Vagina (tissue), 2 donors: ENCODE measurements at regions not wholly inside any gene's neighbourhood (a gene's known extent, or its start where the extent isn't known, plus 50 kb on each side); places are given as distances from the start of the nearest gene placed in this dataset.

ENCODE experiments used
- DNase-seq, 2 donors: peaks; one replicate each; pipeline ENCODE4 v3.0.0-alpha.2; 2017; ENCODE audit errors: extremely low spot score in 2 of 2
- H3K27ac ChIP-seq: fragments of 200-600 bp; sonication (generic); one replicate; pipeline ENCODE4 v1.5.1; 2019
- H3K27me3 ChIP-seq: fragments of 200-600 bp; sonication (generic); one replicate; pipeline ENCODE4 v1.5.1; 2019
- H3K36me3 ChIP-seq, 2 donors: fragments of 200-600 bp; sonication (generic); one replicate each; pipeline ENCODE4 v1.5.1; 2017 to 2019
- H3K4me1 ChIP-seq: fragments of 200-600 bp; sonication (generic); one replicate; pipeline ENCODE4 v1.5.1; 2019
- H3K4me3 ChIP-seq, 2 donors: fragments of 200-600 bp; sonication (generic); 1 replicate in 1 of 2; 2 replicates in 1 of 2; pipeline ENCODE4 v1.5.1; 2016 to 2019
- H3K9me3 ChIP-seq: fragments of 200-600 bp; sonication (generic); one replicate; pipeline ENCODE4 v1.5.1; 2019
- POLR2A ChIP-seq, 2 donors: fragments of 450-650 bp; IDR thresholded peaks; one replicate each; pipeline ENCODE4 v1.6.1; 2017; ENCODE audit warnings: antibody characterized with exemption in 2 of 2, mild to moderate bottlenecking in 2 of 2, moderate library complexity in 2 of 2
- POLR2AphosphoS5 ChIP-seq, 2 donors: sonication (generic); formaldehyde crosslinking; IDR thresholded peaks; one replicate each; pipeline ENCODE4 v1.9.0; 2017; ENCODE audit warnings: antibody characterized with exemption in 2 of 2, mild to moderate bottlenecking in 2 of 2, low read depth in 1 of 2; ENCODE audit not compliant: insufficient read depth in 1 of 2
- intact Hi-C: fragments of 100-400 bp; cut with DNase I; formaldehyde crosslinking; loops from one replicate; pipeline ENCODE4 v1.15.1; 2023
- TF ChIP-seq, protein P1 (sequence below), 3 experiments: fragments of 450-650 bp in 2 of 3; fragments of 200-600 bp in 1 of 3; sonication (generic) in 1 of 3; IDR thresholded peaks; one replicate each; pipeline ENCODE4 v1.5.1; 2017 to 2019; ENCODE audit warnings: antibody characterized with exemption in 3 of 3, mild to moderate bottlenecking in 2 of 3, moderate library complexity in 2 of 3

DNA sequence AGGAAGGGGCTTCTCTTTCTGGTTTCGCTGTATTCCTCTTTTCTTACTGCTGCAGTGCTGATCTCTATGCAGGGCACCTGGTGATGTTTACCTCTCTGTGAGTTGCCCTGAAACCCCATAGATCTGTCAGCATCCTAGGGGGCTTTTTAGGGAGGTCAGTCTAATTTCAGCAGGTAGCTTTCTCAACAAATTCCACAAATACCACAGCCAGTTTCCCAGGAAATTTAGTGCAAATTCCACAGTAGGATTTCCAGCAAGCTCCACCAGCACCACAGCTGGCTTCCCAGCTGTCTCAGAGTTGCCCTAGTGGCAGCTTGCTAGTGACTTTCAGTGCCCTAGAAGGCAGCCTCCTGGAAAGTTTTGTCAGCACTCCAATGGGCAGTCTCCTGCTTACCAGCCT, 379.1 kb upstream of the SMC2 start:
- intact Hi-C loops = no loop called here
- no peaks in the 10 kb centered on the region for H3K27me3 ChIP-seq
- TF ChIP-seq, protein P1, sequence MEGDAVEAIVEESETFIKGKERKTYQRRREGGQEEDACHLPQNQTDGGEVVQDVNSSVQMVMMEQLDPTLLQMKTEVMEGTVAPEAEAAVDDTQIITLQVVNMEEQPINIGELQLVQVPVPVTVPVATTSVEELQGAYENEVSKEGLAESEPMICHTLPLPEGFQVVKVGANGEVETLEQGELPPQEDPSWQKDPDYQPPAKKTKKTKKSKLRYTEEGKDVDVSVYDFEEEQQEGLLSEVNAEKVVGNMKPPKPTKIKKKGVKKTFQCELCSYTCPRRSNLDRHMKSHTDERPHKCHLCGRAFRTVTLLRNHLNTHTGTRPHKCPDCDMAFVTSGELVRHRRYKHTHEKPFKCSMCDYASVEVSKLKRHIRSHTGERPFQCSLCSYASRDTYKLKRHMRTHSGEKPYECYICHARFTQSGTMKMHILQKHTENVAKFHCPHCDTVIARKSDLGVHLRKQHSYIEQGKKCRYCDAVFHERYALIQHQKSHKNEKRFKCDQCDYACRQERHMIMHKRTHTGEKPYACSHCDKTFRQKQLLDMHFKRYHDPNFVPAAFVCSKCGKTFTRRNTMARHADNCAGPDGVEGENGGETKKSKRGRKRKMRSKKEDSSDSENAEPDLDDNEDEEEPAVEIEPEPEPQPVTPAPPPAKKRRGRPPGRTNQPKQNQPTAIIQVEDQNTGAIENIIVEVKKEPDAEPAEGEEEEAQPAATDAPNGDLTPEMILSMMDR (IDR thresholded peaks at IDR 0.05) = no peak
- no peak for TF ChIP-seq POLR2A (IDR thresholded peaks at IDR 0.05)
- no peak for TF ChIP-seq POLR2AphosphoS5 (IDR thresholded peaks at IDR 0.05; ENCODE audit: insufficient read depth in 1 of 2, low read depth in 1 of 2)

DNA sequence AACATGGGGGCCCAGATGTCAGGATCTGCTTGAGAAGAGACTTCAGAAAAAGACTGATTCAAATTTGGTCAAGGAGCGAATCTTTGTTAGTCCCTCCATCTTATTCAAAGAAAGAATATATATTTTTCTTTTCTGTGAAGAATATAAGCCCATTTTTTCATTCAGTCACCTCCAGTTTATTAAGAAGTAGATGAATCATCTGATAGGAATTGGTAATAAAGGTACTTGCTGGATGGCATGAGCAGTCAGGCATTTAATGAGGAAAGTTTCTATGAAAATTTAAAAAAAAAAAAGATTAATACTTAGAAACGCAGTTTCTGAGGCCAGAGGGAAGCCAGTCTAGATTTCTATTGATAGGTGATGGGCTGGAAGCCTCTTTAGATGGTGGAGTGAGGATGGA, 373.1 kb upstream of the SMC2 start:
- Histone ChIP-seq H3K27me3 (no peaks in the 10 kb centered on the region), H3K4me1 (no peaks in the 10 kb centered on the region), H3K9me3 (no peaks in the 10 kb centered on the region), H3K4me3 (no peak overlapping the region), H3K27ac (no peak overlapping the region), H3K36me3 (no peaks in the 10 kb centered on the region)
- intact Hi-C loops = no loop called here
- no peak for DNase-seq
- TF ChIP-seq, protein P1 (IDR thresholded peaks at IDR 0.05) = no peak
- no peak for TF ChIP-seq POLR2AphosphoS5 (IDR thresholded peaks at IDR 0.05; ENCODE audit: insufficient read depth in 1 of 2, low read depth in 1 of 2)
- TF ChIP-seq POLR2A (IDR thresholded peaks at IDR 0.05) = no peak

More for the DNA sequence above, 379.1 kb upstream of the SMC2 start:
- Histone ChIP-seq H3K9me3 (no peaks in the 10 kb centered on the region), H3K36me3 (no peaks in the 10 kb centered on the region), H3K27ac (no peak overlapping the region), H3K4me1 (no peaks in the 10 kb centered on the region), H3K4me3 (no peak overlapping the region)
- DNase-seq = no peak

DNA sequence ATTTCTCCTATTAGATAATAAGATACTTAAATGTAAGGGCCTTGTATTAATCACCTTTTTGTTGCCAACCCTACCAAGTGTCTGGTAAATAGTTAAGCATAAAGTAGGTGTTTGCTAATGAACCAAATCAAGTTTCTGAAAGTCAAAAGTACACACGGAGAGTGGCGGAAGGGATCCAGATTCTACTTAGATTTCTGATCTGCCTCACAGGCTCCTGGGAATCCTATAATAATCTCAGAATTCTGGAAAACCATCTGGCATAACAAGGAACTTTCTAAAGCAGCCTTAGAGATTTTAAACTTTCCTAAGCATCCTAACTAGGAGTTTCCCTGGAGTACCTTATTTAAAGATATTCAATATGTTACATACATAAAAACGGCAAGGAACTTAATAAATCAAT, 363.2 kb upstream of the SMC2 start:
- intact Hi-C loops = no loop called here

DNA sequence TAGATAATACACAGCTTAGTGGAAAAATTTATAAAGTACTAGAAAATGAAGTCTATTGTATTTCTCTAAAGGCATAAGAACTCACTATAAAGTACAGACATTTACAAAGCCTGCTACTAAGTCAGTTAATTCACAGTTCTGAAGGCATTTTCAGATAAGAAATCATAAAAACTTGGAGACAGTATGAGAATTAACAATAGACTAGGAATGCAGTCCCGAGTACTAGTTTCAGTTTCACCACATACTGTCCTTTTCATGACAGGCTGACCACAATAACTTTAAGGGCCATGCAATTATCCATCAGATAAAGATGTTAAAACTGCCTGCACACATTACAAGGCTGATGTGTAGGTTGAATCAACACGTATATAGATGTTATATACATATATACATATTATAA, 362.6 kb upstream of the SMC2 start:
- no peak for TF ChIP-seq POLR2A (IDR thresholded peaks at IDR 0.05)
- TF ChIP-seq, protein P1 (IDR thresholded peaks at IDR 0.05) = no peak
- no peaks in the 10 kb centered on the region for H3K9me3 ChIP-seq
- no peaks in the 10 kb centered on the region for H3K36me3 ChIP-seq
- no peak for DNase-seq
- H3K27me3 ChIP-seq = no peaks in the 10 kb centered on the region
- no peak overlapping the region for H3K27ac ChIP-seq
- no peaks in the 10 kb centered on the region for H3K4me1 ChIP-seq
- intact Hi-C loops = no loop called here
- no peak overlapping the region for H3K4me3 ChIP-seq

More for the DNA sequence above, 363.2 kb upstream of the SMC2 start:
- TF ChIP-seq POLR2A (IDR thresholded peaks at IDR 0.05) = no peak
- TF ChIP-seq, protein P1 (IDR thresholded peaks at IDR 0.05) = no peak
- TF ChIP-seq POLR2AphosphoS5 (IDR thresholded peaks at IDR 0.05; ENCODE audit: insufficient read depth in 1 of 2, low read depth in 1 of 2) = no peak
- Histone ChIP-seq H3K9me3 (no peaks in the 10 kb centered on the region), H3K27ac (no peak overlapping the region), H3K36me3 (no peaks in the 10 kb centered on the region), H3K27me3 (no peaks in the 10 kb centered on the region), H3K4me3 (no peak overlapping the region), H3K4me1 (no peaks in the 10 kb centered on the region)
- DNase-seq = no peak

DNA sequence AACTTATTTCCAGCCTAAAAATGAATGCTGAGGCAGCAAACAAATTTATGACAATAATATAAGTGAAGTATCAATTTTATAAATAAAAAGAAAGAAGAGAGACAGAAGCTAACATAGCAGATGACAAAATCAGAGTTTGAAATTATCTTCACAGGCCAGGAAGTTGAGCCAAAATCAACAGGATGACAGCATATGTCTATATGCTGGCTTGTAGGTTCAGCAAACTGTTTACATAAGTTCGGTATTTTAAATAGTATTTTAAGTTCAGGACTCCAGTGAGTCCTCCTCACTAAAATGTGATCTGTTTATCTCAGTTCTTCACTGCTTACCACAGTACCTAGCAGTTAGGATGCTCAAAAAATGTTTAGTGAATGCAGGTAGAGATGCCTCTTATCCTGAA, 359.6 kb upstream of the SMC2 start:
- TF ChIP-seq, protein P1 (IDR thresholded peaks at IDR 0.05) = no peak
- TF ChIP-seq POLR2A (IDR thresholded peaks at IDR 0.05) (no peak), POLR2AphosphoS5 (IDR thresholded peaks at IDR 0.05; ENCODE audit: insufficient read depth in 1 of 2, low read depth in 1 of 2) (no peak)
- no peak overlapping the region for H3K4me3 ChIP-seq
- no peak overlapping the region for H3K27ac ChIP-seq
- no peak for DNase-seq
- H3K27me3 ChIP-seq = no peaks in the 10 kb centered on the region
- no peaks in the 10 kb centered on the region for H3K4me1 ChIP-seq
- H3K9me3 ChIP-seq = no peaks in the 10 kb centered on the region
- no peaks in the 10 kb centered on the region for H3K36me3 ChIP-seq
- intact Hi-C loops = no loop called here
